DMS53 (cell line): ENCODE measurements at regions not wholly inside any gene's neighbourhood (a gene's known extent, or its start where the extent isn't known, plus 50 kb on each side); places are given as distances from the start of the nearest gene placed in this dataset.
A peak's percentile ranks its signal among the peaks of the same experiment; 100 is the strongest.
"Not testable (repeated sequence)": the region's sequence is repeated elsewhere in the genome, so short reads cannot be mapped to it uniquely, and the experiment has no call there.

Source experiments
- DNase-seq: peaks from one replicate; lab custom pipeline; 2025; lab: John Stamatoyannopoulos, UW

DNA sequence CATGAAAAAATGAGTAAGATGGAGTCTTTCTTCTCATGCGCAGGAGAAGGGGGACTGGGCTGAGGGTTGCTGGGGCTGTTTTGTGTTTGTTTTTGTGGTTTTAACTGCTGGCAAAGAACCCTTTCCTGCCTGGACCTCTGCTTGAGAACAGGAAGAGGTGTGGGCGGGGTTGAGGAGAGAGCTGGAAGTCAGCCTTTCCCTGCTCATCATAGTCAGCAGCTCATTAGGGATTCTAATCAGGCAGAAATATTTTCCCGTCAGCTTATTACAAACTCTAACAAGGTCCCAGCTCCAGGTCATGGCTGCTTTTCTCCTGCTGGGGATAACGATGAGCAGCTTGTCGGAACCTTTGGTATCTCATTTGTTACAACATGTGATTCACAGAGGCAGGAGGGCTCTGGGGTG lies 185.0 kb upstream of the NRXN3 start:
- DNase-seq: no peak

DNA sequence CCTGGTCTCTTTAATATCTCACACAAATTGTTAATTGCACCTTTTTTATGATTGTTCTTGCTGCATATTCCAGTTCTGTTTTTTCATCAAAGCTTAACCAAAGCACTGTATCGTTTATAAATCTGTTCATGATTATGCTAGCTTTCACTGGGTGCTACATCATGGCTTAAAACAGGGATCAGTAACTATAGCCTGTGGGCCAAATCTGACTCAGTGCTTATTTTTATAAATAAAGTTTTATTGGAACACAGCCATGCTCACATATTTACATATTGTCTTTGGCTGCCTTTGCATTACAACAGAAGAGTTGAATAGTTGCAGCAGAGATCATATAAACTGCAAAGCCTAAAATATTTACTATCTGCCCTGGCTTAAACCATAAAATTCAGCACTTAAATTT lies 183.4 kb upstream of the NRXN3 start:
- no peak for DNase-seq

DNA sequence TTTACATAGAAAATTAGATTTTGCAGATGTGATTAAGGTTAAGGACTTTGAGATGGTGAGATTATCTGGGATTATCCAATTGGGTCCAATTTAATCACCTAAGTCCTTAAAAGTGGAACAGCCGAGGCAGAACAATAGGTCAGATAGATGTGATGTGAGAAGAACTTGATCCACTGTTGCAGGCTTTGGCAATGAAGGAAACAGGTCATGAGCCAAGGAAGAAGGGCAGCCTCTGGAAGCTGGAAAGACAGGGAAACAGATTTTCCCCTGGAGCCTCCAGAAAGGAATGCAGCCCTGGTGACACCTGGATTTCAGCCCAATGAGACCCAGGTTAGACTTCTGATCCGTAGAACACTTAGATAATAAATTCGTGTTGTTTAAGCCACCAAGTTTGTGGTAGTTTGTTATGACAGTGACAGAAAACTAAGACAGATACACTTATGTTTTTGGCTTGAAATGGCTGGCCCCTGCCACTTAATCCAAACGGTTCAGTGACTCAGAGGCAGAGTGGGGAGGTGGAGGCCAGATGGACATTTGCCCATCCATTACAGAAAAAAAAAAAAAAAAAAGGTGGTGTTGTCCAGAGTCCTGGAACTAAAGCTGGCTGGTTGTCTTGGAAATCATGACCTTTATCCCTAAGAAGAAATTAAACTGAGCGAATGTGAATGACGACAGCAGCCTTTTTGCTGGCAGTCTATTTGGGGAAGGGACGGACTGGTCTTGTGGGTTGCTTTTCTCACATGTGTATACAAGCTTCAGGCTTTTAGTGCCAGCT lies 181.9 kb upstream of the NRXN3 start:
- no peak for DNase-seq

DNA sequence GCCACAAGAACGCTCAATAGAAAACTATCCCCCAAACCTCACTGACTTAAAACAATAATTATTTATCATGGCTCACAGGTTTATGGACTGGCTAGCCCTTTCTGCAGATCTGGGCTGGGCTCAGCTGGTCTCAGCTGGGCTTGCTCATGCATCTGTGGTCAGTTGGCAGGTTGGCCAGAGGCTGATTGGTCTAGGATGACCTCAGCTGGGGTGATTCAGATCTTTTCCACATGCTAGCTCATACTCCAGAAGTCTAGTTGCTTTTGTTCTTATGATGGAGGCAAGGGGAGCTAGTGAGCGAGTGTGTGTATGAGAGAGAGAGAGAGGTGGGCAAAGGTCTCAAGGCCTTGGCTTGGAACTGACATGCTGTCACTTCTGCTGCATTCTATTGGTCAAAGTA lies 181.2 kb upstream of the NRXN3 start:
- DNase-seq: no peak

DNA sequence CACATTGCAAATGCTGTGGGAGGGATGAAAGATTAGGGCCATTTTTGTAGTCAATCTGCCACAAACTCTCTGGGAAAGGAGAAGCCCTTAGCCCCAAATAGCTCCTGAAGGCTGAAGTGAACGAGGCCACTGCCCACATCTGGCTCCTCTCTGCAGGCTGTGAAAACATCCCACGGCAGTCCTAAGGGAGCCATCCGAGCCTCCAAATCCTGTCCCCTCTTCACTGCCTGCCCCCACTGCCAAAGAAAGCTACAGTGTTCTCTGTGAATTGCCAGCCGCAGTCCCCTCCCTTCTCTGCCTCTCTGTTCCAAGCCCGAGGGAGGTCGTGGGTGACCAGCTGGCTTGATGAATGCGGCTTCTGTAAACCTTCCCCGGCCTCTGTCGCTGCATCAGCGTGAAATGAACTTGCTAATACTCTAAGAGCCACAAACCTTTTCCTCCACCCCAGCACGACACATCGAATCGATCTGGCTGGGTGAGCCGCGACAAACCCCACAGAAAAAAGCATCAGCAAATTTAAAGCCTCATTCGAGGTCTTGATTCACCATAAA lies 180.7 kb upstream of the NRXN3 start:
- DNase-seq: no peak

DNA sequence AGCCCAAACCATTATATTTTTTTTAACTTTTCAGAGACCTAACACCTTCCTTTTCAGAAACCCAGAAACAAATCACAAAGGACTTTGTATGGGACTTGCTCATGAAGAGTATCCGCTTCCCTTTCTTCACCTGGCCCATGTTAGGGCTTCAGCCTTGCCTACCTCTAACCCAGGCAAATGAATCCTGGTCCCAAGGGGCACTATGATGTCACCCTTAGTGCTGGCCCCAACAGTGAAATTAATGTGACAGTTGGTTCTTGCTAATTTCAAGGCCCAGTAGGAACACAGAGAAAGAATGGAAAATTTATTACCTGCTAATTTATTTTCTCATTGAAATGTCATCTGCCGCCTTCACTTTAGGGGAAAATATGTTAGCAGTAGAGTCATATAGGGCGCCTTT lies 179.8 kb upstream of the NRXN3 start:
- no peak for DNase-seq

DNA sequence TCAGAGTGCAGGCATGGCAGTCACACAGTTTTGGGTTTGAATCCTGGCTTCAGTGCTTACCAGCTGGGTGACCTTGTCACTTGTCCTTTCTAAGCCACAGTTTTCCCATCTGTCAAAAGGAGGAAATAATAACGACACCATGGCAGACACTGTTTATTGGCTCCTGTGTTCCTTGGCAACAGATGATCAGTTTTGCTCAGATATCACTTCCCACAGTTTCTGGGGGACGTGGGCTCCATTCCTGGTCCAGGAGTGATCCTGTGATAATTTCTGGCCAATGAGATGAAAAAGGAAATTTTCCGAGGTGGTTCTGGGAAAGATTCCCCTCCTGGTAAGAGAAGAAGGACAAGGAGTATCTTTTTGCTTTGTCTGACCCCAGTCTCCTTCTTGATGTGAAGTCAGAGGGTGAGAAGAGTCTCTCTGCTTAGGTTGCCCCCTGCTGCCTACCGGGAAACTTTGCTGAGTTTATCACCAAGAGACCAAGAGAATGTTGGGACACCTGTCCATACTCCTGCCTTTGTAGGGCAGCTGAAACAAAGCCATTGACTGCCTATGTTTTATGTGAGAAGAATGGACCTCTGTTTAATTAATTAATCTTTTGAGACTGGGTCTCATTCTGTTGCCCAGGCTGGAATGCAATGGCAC lies 178.9 kb upstream of the NRXN3 start:
- DNase-seq: peak; percentile 32

DNA sequence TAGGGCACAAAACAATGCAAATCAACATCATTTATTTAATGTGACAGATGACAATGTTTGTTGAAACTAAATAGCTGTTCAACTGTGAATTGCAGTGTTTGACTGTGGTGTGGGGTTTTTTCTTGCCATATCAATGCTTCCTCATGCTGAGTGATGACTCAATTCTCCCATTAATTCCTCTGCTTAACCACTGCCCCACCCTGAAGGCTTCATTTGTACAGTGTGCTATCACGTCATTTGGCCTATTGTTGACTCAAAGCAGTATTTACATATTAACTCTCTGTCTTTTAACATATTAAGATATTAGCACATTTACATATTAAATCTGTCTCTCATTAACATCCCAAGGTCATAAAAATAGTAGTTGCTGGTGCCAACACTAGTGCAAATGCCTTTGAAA lies 164.8 kb upstream of the NRXN3 start:
- DNase-seq: peak; percentile 65

DNA sequence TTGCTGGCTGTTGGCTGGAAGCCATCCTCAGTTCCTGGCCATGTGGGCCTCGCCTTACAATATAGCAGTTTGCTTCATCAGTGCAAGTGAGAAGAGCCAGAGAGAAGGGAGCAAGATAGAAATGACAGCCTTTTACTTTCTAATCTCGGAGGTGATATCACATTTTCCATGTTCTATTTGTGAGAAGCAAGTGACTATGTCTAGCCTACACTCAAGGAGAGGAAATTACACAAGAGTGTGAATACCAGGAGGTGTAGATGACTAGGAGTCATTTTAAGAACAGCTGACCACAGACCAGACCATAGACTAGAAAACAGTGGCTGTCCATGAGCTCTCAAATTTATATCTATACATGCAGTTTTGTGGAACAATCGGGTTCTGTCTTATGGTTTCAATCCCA lies 163.0 kb upstream of the NRXN3 start:
- no peak for DNase-seq

DNA sequence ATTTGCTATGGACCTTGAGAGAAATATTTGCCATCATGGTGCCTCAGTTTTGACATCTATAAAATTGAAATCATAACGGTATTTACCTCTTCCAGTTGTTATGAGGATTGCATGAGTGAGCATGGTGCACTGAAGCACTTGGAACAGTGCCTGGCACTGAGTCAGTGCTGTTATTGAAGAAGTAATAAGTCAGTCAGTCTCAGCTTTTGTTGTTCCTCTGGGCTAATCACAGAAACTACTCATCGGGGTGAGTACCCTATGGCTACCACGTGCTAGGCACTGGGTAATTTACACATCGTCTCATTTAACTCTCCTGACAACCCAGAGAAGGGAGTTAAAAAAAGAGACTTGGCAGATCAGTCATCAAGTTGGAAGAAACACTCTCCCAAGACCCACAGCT lies 159.5 kb upstream of the NRXN3 start:
- no peak for DNase-seq

DNA sequence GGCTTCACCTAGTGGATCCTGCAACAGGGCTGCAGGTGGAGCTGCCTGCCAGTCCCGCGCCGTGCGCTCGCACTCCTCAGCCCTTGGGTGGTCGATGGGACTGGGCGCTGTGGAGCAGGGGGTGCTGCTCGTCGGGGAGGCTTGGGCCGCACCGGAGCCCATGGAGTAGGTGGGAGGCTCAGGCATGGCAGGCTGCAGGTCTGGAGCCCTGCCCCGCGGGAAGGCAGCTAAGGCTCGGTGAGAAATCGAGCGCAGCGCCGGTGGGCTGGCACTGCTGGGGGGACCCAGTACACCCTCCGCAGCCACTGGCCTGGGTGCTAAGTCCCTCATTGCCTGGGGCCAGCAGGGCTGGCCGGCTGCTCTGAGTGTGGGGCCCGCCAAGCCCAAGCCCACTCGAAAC lies 156.3 kb upstream of the NRXN3 start:
- DNase-seq: not testable (repeated sequence)

DNA sequence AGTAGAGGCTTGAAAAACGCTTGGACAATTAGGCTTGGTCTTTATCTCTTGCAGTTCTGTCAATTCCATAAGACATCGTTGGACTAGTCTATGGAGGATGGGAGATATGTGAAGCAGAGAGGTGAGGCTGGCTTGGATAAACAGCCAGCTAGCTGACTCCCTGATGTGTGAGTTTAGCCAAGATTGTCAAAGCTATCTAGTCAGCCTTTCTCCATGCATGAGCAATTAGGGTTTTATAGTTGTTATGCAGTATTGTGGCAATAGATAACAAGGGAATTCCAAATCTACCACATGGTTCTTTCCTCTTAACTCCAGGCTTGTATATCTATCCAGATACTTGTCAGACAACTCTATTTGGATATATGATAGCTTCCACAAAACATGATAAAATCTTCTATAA lies 153.6 kb upstream of the NRXN3 start:
- no peak for DNase-seq

DNA sequence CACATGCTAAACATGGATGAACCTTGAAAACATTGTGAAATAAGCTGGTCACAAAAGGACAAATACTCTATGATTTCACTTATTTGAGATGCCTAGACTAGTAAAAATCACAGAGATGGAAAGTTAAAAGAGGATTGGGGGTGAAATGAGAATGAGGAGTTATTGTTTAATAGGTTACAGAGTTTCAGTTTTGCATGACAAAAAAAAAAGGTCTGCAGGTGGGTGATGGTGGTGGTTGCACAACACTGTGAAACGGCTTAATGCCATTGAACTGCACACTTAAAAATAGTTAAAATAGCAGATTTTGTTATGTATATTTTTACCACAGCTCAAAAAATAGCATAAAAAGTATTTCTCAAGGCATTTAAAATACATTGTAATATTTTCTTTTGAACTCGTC lies 151.9 kb upstream of the NRXN3 start:
- no peak for DNase-seq

DNA sequence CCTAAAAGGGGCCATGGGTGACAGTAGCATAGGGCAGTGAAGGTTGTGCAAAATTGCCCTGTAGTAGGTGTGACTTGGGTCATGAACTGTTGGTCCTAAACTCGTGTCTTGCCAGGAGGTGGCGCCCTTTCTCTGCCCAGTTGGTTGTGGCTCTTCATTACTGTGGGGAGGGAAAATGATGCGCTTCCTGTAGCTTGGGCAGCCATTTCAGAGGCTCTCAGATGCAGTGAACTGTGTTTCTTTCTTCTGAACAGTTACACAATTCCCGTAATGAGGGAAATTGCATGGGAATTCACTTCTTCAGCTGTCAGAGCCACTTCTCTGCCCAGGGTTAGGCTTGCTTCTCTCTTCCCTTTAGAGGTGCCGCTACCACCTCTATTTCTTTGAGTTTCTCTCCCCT lies 148.1 kb upstream of the NRXN3 start:
- DNase-seq: peak; percentile 85

DNA sequence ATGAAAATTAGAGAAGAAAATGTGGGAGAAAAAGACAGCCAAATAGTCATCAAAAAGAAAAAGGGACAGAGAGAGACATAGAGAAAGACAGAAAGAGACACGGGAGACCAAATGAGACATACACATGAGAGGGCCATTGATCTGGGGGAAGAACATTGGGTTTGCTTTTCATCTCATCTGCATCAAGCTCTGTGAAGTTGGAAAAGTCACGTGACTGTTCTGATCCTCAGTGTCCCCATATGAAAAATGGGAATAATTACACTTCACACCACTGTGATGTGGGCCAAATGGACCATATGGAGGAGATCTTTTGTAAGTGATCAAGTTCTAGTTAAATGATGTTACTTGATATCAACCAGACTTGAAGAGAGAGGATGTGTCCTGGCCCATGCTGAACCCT lies 147.1 kb upstream of the NRXN3 start:
- DNase-seq: no peak

DNA sequence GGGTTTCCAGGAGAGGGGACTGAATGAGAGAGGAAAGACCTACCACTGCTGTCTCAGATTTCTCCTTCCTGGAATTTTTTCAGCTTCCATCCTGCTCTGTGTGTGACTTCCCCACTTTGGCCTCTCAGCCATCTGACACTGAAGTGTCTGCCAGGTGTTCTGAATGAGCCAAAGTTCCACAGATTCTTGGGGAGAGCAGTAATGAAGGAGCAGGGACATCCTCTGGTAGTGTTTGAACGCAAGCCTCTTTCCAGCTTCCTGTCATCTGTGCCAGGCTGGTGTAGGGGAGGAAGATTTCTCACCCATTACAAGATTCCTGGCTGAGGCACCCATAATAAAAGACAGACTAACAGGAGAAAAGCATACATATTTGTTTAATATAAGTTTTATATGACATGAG lies 141.7 kb upstream of the NRXN3 start:
- DNase-seq: peak; percentile 1

DNA sequence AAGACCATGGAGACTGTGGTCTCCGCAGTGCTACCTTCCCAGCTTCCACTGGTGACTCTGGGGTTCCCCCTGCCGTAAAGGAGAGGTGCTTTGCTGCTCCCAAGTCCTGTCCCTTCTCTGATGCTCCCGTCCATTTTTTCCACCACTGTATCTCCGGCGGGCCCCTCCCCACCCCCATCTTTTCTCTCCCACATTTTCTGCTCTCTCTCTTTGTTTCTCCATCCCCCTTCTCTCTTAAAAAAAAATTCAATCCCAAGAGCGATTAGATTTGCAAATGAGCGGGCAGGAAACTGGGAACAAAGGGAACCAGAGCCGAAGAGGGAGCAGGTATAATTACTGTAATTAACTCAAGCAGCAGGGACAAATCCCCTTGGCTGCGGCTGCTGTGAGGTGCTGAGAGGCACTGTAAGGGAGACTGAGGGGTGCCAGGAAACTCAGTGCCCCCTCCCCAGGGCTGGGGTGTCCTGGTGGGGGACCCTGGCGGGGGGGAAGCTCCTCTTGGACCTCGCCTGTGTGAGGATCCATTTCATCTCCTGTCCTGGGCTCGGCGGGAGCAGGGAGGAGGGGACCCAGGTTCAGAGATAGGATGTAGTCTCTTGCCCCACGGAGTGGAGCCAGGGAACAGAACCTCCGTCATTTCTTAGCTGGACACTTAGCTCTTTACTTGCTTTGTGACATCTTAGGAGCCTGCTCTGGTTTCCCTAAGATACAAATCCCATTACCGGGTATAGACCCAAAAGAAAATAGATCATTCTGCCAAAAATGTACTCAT lies 140.4 kb upstream of the NRXN3 start:
- DNase-seq: no peak

DNA sequence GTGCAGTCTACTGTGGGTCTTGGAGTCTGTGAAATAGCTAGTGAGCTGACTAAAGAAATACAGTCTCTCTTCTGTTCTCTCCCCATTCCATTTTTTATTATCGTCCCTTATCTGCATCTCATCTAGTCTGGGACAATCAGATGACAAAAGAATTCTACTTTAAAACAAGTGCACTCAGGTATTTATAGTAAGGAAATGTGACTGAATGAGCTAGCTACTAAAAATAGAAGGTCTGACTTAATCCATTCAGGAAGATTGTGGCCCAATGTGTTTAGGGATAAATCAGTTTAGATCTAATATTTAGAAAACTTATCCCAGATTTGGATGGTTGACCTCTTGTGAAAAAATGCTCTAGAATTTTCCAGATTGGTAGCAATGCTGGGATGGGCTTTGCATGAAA lies 126.8 kb upstream of the NRXN3 start:
- no peak for DNase-seq

DNA sequence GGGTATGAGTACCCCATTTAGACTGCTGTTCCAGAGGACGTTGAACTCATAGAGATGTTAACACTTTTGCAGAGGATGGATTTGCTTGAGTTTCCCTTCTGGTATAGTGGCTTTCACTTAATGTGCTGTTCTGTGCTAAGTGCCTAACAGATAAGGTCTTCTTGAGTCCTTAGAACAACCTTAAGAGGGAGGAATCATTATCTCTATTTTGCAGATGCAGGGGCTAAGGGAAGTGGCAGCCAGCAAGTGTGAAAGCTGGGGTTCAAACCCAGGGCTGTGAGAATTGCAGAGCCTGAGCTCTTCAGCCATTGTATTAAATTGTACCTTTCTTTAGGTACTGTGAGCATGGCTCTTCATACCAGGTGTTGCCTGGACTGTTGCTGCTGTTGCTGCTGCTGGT lies 122.1 kb upstream of the NRXN3 start:
- no peak for DNase-seq

DNA sequence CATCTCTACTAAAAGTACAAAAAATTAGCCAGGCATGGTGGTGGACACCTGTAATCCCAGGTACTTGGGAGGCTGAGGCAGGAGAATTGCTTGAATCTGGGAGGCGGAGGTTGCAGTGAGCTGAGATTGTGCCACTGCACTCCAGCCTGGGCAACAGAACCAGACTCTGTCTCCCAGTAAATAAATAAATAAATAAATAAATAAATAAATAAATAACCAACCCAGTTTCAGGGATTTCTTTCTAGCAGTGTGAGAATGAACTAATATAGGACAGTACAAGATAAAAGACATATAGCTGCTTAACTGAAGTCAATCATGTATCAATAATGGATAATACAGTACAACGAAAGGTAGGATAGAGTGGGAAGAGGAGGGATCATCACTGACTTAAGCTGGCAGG lies 113.3 kb upstream of the NRXN3 start:
- DNase-seq: not testable (repeated sequence)

DNA sequence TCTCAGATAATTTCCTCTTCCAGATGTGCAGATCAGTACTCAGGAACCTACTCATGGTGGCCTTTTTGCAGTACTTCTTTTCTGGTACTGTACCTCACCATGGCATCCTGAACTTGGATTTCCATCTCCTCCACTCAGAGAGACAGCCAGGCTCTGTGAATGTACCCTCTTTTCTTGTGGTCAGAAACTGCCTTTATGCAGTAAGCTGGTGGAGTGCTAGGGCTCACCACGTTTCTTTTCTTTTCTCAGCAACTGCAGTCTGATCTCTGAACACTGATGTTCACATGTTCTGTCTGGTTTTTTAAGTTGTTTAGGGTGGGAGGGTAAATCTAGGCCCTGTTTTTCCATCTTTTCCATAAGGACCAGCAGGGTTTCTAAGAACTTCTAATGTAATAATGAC lies 99.8 kb upstream of the NRXN3 start:
- DNase-seq: no peak

DNA sequence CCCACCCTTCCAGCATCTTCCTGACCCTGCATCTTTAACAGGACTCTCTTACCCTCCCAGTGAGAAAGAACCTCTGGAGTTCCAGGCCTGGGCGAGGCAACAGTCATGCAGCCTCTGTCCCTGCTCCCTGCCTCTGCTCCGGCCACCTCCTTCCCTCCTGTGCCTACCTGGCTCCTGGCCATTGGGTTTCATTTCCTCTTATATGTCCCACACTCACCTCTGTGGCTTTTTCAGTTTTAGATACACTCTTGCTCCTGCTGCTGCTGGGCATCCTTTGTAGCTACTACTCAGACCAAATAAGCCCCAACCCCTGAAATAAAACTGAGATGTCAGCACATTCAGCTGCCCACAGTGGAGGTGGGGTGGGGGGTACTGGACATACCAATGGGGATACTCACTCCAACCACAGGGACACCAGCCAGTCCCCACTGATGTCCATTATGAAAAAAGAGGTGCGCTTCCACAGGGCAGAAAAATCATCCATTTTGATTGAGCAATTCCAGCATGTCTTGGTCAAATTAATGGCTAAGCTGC lies 99.1 kb upstream of the NRXN3 start:
- no peak for DNase-seq

DNA sequence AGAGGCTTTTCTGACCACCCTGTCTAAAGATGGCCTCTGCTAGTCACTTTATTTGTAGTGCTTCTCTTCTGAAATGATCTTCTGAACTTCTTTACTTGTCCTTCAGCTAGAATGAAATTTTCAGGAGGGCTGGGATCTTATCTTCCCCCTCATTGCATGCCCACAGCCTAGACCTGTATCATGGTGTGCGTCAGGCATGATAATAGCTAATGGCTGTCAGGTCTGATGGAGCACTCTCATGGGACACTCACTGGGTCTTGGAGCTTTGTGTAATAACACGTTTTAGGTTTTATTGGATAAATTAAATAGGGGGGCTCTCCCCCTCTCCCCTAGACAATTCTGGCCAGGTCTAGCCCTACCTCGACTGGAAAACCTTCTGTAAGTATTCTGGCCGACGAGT lies 97.1 kb upstream of the NRXN3 start:
- DNase-seq: no peak
